H1 (cell line): ENCODE measurements at regions not wholly inside any gene's neighbourhood (a gene's known extent, or its start where the extent isn't known, plus 50 kb on each side); places are given as distances from the start of the nearest gene placed in this dataset.

Experiments
- CTCF ChIA-PET: fragments of 300-600 bp; sonication (Branson Sonifier 250); formaldehyde crosslinking; loops from one replicate; lab custom pipeline; 2021; ENCODE audit not compliant: partially characterized antibody; lab: Charles Lee
- POLR2A ChIA-PET: fragments of 300-600 bp; sonication (Branson Sonifier 250); formaldehyde crosslinking; loops from one replicate; lab custom pipeline; 2021; ENCODE audit warnings: inconsistent platforms; ENCODE audit not compliant: partially characterized antibody; lab: Charles Lee
- DNase-seq, 2 experiments: peaks; one replicate each; pipeline versions ENCODE4 v3.0.0 to v3.0.0-alpha.2; 2010 to 2022; ENCODE audit warnings: low spot score in 2 of 2, low read depth in 1 of 2, mixed read lengths in 1 of 2
- FAIRE-seq: peaks from 2 replicates; lab custom pipeline; 2011; peaks lifted over from hg19 to GRCh38; lab: Jason Lieb, UNC
- H2AFZ ChIP-seq: 2 replicates; pipeline ENCODE4 v1.8.1; 2012; ENCODE audit warnings: low read length, inconsistent platforms
- H2AK5ac ChIP-seq: 2 replicates; pipeline ENCODE4 v1.6.1; 2013; ENCODE audit warnings: low read depth, low read length
- H2BK120ac ChIP-seq: replicated peaks from 2 replicates; pipeline ENCODE3; 2013; ENCODE audit warnings: low read depth, low read length, inconsistent platforms
- H2BK12ac ChIP-seq: 2 replicates; pipeline ENCODE4 v1.6.1; 2013; ENCODE audit warnings: low read depth, low read length
- H2BK15ac ChIP-seq: 2 replicates; pipeline ENCODE4 v1.6.1; 2013; ENCODE audit warnings: low read length
- H2BK20ac ChIP-seq: 2 replicates; pipeline ENCODE4 v1.6.1; 2013; ENCODE audit warnings: low read length
- H2BK5ac ChIP-seq: 2 replicates; pipeline ENCODE4 v1.6.1; 2013; ENCODE audit warnings: low read depth, low read length
- H3K14ac ChIP-seq: 2 replicates; pipeline ENCODE4 v1.6.1; 2013; ENCODE audit warnings: inconsistent platforms; ENCODE audit not compliant: insufficient read length
- H3K18ac ChIP-seq: 2 replicates; pipeline ENCODE4 v1.6.1; 2013; ENCODE audit warnings: low read length; ENCODE audit errors: extremely low read depth
- H3K23ac ChIP-seq: 2 replicates; pipeline ENCODE4 v1.6.1; 2013; ENCODE audit warnings: inconsistent platforms; ENCODE audit not compliant: insufficient read length
- H3K23me2 ChIP-seq: 2 replicates; pipeline ENCODE4 v1.6.1; 2013; ENCODE audit warnings: low read depth, low read length
- H3K27ac ChIP-seq: 2 replicates; pipeline ENCODE4 v1.6.1; 2011; ENCODE audit warnings: low read depth, low read length, inconsistent platforms
- H3K27me3 ChIP-seq, 4 experiments: replicated peaks in 1 of 4; 1 replicate in 1 of 4; 2 replicates in 3 of 4; pipeline versions ENCODE4 v1.6.1 to v1.8.1; 2011 to 2013; ENCODE audit warnings: low read length in 3 of 4, mild to moderate bottlenecking in 3 of 4, inconsistent platforms in 2 of 4, mixed read lengths in 2 of 4, moderate library complexity in 1 of 4; ENCODE audit not compliant: control insufficient read depth in 3 of 4, insufficient read depth in 3 of 4; ENCODE audit errors: extremely low read depth in 1 of 4
- H3K36me3 ChIP-seq, 4 experiments: 2 replicates each; pipeline versions ENCODE4 v1.6.1 to v1.8.1; 2011 to 2013; ENCODE audit warnings: mild to moderate bottlenecking in 4 of 4, low read length in 3 of 4, moderate library complexity in 2 of 4, control low read depth in 1 of 4, inconsistent platforms in 1 of 4; ENCODE audit not compliant: insufficient read depth in 4 of 4, control insufficient read depth in 2 of 4
- H3K4ac ChIP-seq: replicated peaks from 2 replicates; pipeline ENCODE3; 2013; ENCODE audit warnings: low read length, low read depth, mixed read lengths, inconsistent platforms; ENCODE audit not compliant: insufficient read length
- H3K4me1 ChIP-seq, 4 experiments: replicated peaks in 1 of 4; 1 replicate in 1 of 4; 2 replicates in 3 of 4; pipeline versions ENCODE4 v1.6.1 to v1.8.1; 2011 to 2013; ENCODE audit warnings: low read length in 3 of 4, inconsistent platforms in 2 of 4, mixed read lengths in 1 of 4; ENCODE audit not compliant: insufficient read depth in 4 of 4, control insufficient read depth in 3 of 4
- H3K4me2 ChIP-seq, 2 experiments: 2 replicates each; pipeline versions ENCODE4 v1.6.1 to v1.8.1; 2011 to 2013; ENCODE audit warnings: low read depth in 2 of 2, low read length in 2 of 2, control low read depth in 1 of 2, inconsistent platforms in 1 of 2, mild to moderate bottlenecking in 1 of 2; ENCODE audit not compliant: insufficient read depth in 1 of 2
- H3K4me3 ChIP-seq, 4 experiments: fragments of 200-600, 300-600 bp in 1 of 4; sonication (generic), shearing (Covaris generic), sonication (Bioruptor Twin) in 1 of 4; 2 replicates each; pipeline versions ENCODE4 v1.5.1 to v1.8.1; 2011 to 2016; ENCODE audit warnings: low read length in 4 of 4, low read depth in 3 of 4, control low read depth in 2 of 4, inconsistent platforms in 2 of 4, mild to moderate bottlenecking in 2 of 4, mixed read lengths in 1 of 4, moderate library complexity in 1 of 4; ENCODE audit not compliant: insufficient read depth in 2 of 4; ENCODE audit errors: extremely low read depth in 1 of 4
- H3K56ac ChIP-seq: replicated peaks from 2 replicates; pipeline ENCODE3; 2013; ENCODE audit warnings: low read depth, mild to moderate bottlenecking, mixed read lengths, low read length, inconsistent platforms; ENCODE audit not compliant: insufficient read length
- H3K79me1 ChIP-seq: 2 replicates; pipeline ENCODE4 v1.6.1; 2013; ENCODE audit warnings: low read depth, low read length, control low read depth
- H3K79me2 ChIP-seq, 2 experiments: 2 replicates each; pipeline versions ENCODE4 v1.6.1 to v1.8.1; 2012 to 2013; ENCODE audit warnings: low read length in 2 of 2, mild to moderate bottlenecking in 2 of 2, inconsistent platforms in 1 of 2; ENCODE audit not compliant: insufficient read depth in 2 of 2, control insufficient read depth in 1 of 2
- H3K9ac ChIP-seq, 4 experiments: replicated peaks in 1 of 4; 1 replicate in 1 of 4; 2 replicates in 3 of 4; pipeline versions ENCODE4 v1.6.1 to v1.8.1; 2011 to 2013; ENCODE audit warnings: low read depth in 3 of 4, low read length in 3 of 4, control low read depth in 2 of 4, mild to moderate bottlenecking in 2 of 4, moderate library complexity in 2 of 4, inconsistent platforms in 1 of 4; ENCODE audit errors: extremely low read depth in 1 of 4
- H3K9me3 ChIP-seq, 2 experiments: 2 replicates each; pipeline versions ENCODE4 v1.6.1 to v1.8.1; 2012 to 2013; ENCODE audit warnings: mild to moderate bottlenecking in 2 of 2, moderate library complexity in 2 of 2, control low read depth in 1 of 2, inconsistent platforms in 1 of 2, low read depth in 1 of 2, low read length in 1 of 2, mixed read lengths in 1 of 2; ENCODE audit not compliant: insufficient read depth in 2 of 2
- H4K20me1 ChIP-seq, 2 experiments: replicated peaks in 1 of 2; 2 replicates each; pipeline versions ENCODE3 to v1.8.1; 2011 to 2013; ENCODE audit warnings: inconsistent platforms in 2 of 2, low read length in 2 of 2, mild to moderate bottlenecking in 1 of 2; ENCODE audit not compliant: insufficient read depth in 2 of 2, control insufficient read depth in 1 of 2
- H4K5ac ChIP-seq: 2 replicates; pipeline ENCODE4 v1.6.1; 2013; ENCODE audit warnings: low read length, low read depth, mixed read lengths, inconsistent platforms; ENCODE audit not compliant: insufficient read length
- H4K8ac ChIP-seq: 2 replicates; pipeline ENCODE4 v1.8.0; 2013; ENCODE audit warnings: mild to moderate bottlenecking, moderate library complexity, low read length, inconsistent platforms; ENCODE audit not compliant: insufficient read depth; ENCODE audit errors: extremely low read depth
- H4K91ac ChIP-seq: replicated peaks from 2 replicates; pipeline ENCODE3; 2013; ENCODE audit warnings: low read length, mixed read lengths, inconsistent platforms; ENCODE audit not compliant: insufficient read length
- ATF2 ChIP-seq: IDR thresholded peaks from 2 replicates; pipeline ENCODE4 v1.6.1; 2012; ENCODE audit warnings: low read length, inconsistent platforms
- BCL11A ChIP-seq, 2 experiments: IDR thresholded peaks; one replicate each; pipeline ENCODE4 v1.6.1; 2011; ENCODE audit warnings: low read depth in 2 of 2, low read length in 2 of 2, mild to moderate bottlenecking in 2 of 2
- CREB1 ChIP-seq: IDR thresholded peaks from 2 replicates; pipeline ENCODE4 v1.6.1; 2012; ENCODE audit warnings: inconsistent platforms
- HDAC2 ChIP-seq, 2 experiments: fragments of 300-600 bp in 1 of 2; sonication (generic) in 1 of 2; IDR thresholded peaks; 2 replicates each; pipeline ENCODE4 v1.6.1; 2011 to 2012; ENCODE audit warnings: low read depth in 2 of 2, low read length in 2 of 2, mild to moderate bottlenecking in 2 of 2, moderate library complexity in 2 of 2, borderline replicate concordance in 1 of 2, inconsistent platforms in 1 of 2
- MAX ChIP-seq: IDR thresholded peaks from 2 replicates; pipeline ENCODE4 v1.6.1; 2012; ENCODE audit warnings: inconsistent platforms
- NRF1 ChIP-seq: IDR thresholded peaks from 2 replicates; pipeline ENCODE4 v1.6.1; 2011; ENCODE audit warnings: mild to moderate bottlenecking, low read depth, low read length, improper control_type of control experiment
- RXRA ChIP-seq: IDR thresholded peaks from 2 replicates; pipeline ENCODE4 v1.6.1; 2011; ENCODE audit warnings: low read depth, mild to moderate bottlenecking, low read length, moderate library complexity; ENCODE audit not compliant: insufficient read depth
- SP4 ChIP-seq: IDR thresholded peaks from 2 replicates; pipeline ENCODE4 v1.6.1; 2012; ENCODE audit warnings: low read length, inconsistent platforms
- TCF12 ChIP-seq: IDR thresholded peaks from 2 replicates; pipeline ENCODE4 v1.6.1; 2011; ENCODE audit warnings: low read depth, mild to moderate bottlenecking, low read length
- WGBS, 2 experiments: shearing (Covaris generic) in 1 of 2; methylation state at CpG; one replicate each; pipeline versions ENCODE4 v1.1.6 to v1.1.7; 2013 to 2015; ENCODE audit warnings: low lambda C conversion rate in 2 of 2, mixed read lengths in 2 of 2, inconsistent platforms in 1 of 2, low coverage in 1 of 2, missing lambda C conversion rate in 1 of 2; ENCODE audit not compliant: insufficient replicate concordance in 2 of 2, insufficient coverage in 1 of 2, insufficient read length in 1 of 2; ENCODE audit errors: extremely low coverage in 1 of 2, missing lambda C conversion rate in 1 of 2; 5-methylcytosine and 5-hydroxymethylcytosine counted together

GRCh38 chr14:38046160-38046559, 161.5 kb upstream of the SSTR1 start:
- CTCF ChIA-PET = interaction anchor here (0.7 kb wide), 1 partner anchor 30 kb away, joined by 3 read pairs; no protein-coding TSS in a partner anchor
- DNase-seq = no peak
- POLR2A ChIA-PET = no interaction called here

More at GRCh38 chr14:38046160-38046559, 161.5 kb upstream of the SSTR1 start:
- Histone ChIP-seq H2BK120ac (no peak overlapping the region), H2BK12ac (no peak overlapping the region), H3K4me2 (no peak overlapping the region), H4K8ac (no peak overlapping the region), H4K20me1 (no peaks in the 10 kb centered on the region), H3K79me1 (no peaks in the 10 kb centered on the region), H3K36me3 (no peaks in the 10 kb centered on the region), H3K27ac (no peak overlapping the region), H2AFZ (no peak overlapping the region), H3K23ac (no peak overlapping the region), H3K56ac (no peak overlapping the region), H3K23me2 (no peaks in the 10 kb centered on the region), H3K4ac (no peak overlapping the region), H3K9ac (no peak overlapping the region), H2AK5ac (no peak overlapping the region), H3K27me3 (no peaks in the 10 kb centered on the region), H2BK20ac (no peak overlapping the region), H3K4me3 (no peak overlapping the region), H4K5ac (no peak overlapping the region), H3K18ac (no peak overlapping the region), H3K4me1 (peaks cover 0 to 7% (median 2%) of the 10 kb centered on the region in 4 experiments; a peak in 2 of 7 replicates), H4K91ac (no peak overlapping the region), H3K9me3 (no peaks in the 10 kb centered on the region; a peak in 1 of 4 replicates), H2BK5ac (no peak overlapping the region), H2BK15ac (no peak overlapping the region), H3K14ac (no peak overlapping the region), H3K79me2 (no peaks in the 10 kb centered on the region)
- TF ChIP-seq ATF2 = no peak
- no peak for TF ChIP-seq BCL11A (IDR thresholded peaks at IDR 0.05; ENCODE audit: low read depth in 2 of 2, low read length in 2 of 2)
- no peak for TF ChIP-seq CREB1
- TF ChIP-seq HDAC2 (IDR thresholded peaks at IDR 0.05; ENCODE audit: borderline replicate concordance in 1 of 2, low read depth in 2 of 2, low read length in 2 of 2) = no peak
- no peak for TF ChIP-seq TCF12
- no peak for TF ChIP-seq MAX
- TF ChIP-seq SP4 = no peak
- no peak for TF ChIP-seq NRF1
- TF ChIP-seq RXRA = no peak
- WGBS, 2 experiments = 83% methylated on average over 2 of the region's 2 CpGs; no CpG with 5 or more reads in 1 of the 2 experiments
- FAIRE-seq = no peak
